HG03378 (cell line): ENCODE measurements at regions not wholly inside any gene's neighbourhood (a gene's known extent, or its start where the extent isn't known, plus 50 kb on each side); places are given as distances from the start of the nearest gene placed in this dataset.

Experiments used
- ATAC-seq: cut with Tn5 transposase; IDR thresholded peaks from one replicate; pipeline ENCODE4 v1.9.1; 2021; ENCODE audit warnings: mild to moderate bottlenecking, moderate library complexity; ENCODE audit not compliant: unreplicated experiment

GRCh38 chr10:128484041-128484440 is 357.8 kb upstream of the MKI67 start:
- no peak for ATAC-seq

- no peak for ATAC-seq
Measured at GRCh38 chr10:128485701-128486235, 359.5 kb upstream of the MKI67 start.

- ATAC-seq = no peak
Measured at GRCh38 chr10:128487517-128487916, 361.3 kb upstream of the MKI67 start.

GRCh38 chr10:128489324-128490247 is 363.4 kb upstream of the MKI67 start:
- no peak for ATAC-seq

GRCh38 chr10:128491686-128492085 is 365.5 kb upstream of the MKI67 start:
- ATAC-seq = no peak

- ATAC-seq = no peak
Measured at GRCh38 chr10:128493811-128494210, 367.6 kb upstream of the MKI67 start.

- ATAC-seq = no peak
Measured at GRCh38 chr10:128494665-128495064, 368.4 kb upstream of the MKI67 start.

GRCh38 chr10:128497660-128498377 is 371.6 kb upstream of the MKI67 start:
- ATAC-seq = no peak

GRCh38 chr10:128498378-128498730 is 372.1 kb upstream of the MKI67 start:
- ATAC-seq = no peak

- no peak for ATAC-seq
Measured at GRCh38 chr10:128498746-128499145, 372.5 kb upstream of the MKI67 start.

GRCh38 chr10:128499486-128499885 is 373.3 kb upstream of the MKI67 start:
- no peak for ATAC-seq

GRCh38 chr10:128499956-128500355 is 373.7 kb upstream of the MKI67 start:
- no peak for ATAC-seq

- no peak for ATAC-seq
Measured at GRCh38 chr10:128500642-128501041, 374.4 kb upstream of the MKI67 start.

GRCh38 chr10:128505346-128505745 is 379.1 kb upstream of the MKI67 start:
- ATAC-seq = no peak

GRCh38 chr10:128506423-128506822 is 380.2 kb upstream of the MKI67 start:
- no peak for ATAC-seq

- ATAC-seq = no peak
Measured at GRCh38 chr10:128507066-128507465, 380.8 kb upstream of the MKI67 start.

- ATAC-seq = no peak
Measured at GRCh38 chr10:128511284-128511683, 385.1 kb upstream of the MKI67 start.

GRCh38 chr10:128512767-128513166 is 386.5 kb upstream of the MKI67 start:
- no peak for ATAC-seq

GRCh38 chr10:128514536-128514935 is 388.3 kb upstream of the MKI67 start:
- no peak for ATAC-seq

- ATAC-seq = no peak
Measured at GRCh38 chr10:128516180-128516579, 390.0 kb upstream of the MKI67 start.

GRCh38 chr10:128517167-128517566 is 390.9 kb upstream of the MKI67 start:
- no peak for ATAC-seq

- ATAC-seq = no peak
Measured at GRCh38 chr10:128518000-128518399, 391.8 kb upstream of the MKI67 start.
